GM12892 (cell line): ENCODE measurements at regions not wholly inside any gene's neighbourhood (a gene's known extent, or its start where the extent isn't known, plus 50 kb on each side); places are given as distances from the start of the nearest gene placed in this dataset.

ENCODE experiments used
- POLR2A ChIP-seq: IDR thresholded peaks from 2 replicates; pipeline ENCODE4 v1.6.1; 2011; ENCODE audit warnings: low read depth, low read length, control low read depth
- TAF1 ChIP-seq: IDR thresholded peaks from 2 replicates; pipeline ENCODE4 v1.6.1; 2011; ENCODE audit warnings: low read depth, mild to moderate bottlenecking, control low read depth, low read length, borderline replicate concordance

DNA sequence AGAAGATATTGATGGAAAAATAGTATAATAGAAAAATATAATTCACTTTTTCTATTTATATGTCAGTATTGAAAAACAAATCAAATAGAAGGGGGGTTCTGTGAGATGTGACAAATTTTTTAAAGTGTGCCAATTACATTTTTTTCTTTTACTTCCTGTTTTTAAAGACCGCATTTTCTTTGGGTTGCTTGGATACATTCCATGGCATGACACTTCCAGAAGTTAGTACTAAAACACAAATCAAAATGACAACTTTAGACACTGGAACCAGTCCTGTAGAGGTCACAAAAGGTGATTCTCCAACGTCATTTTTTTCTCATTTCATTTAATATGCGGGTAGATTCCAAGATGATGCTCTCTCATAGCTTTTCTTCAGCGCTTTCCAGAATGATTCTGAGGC lies 116.2 kb upstream of the GNPDA2 start:
- TF ChIP-seq POLR2A = no peak
- no peak for TF ChIP-seq TAF1
